ENCODE measurements at regions not wholly inside any gene's neighbourhood (a gene's known extent, or its start where the extent isn't known, plus 50 kb on each side); places are given as distances from the start of the nearest gene placed in this dataset.
"Not testable (repeated sequence)": the region's sequence is repeated elsewhere in the genome, so short reads cannot be mapped to it uniquely, and the experiment has no call there.

DNA sequence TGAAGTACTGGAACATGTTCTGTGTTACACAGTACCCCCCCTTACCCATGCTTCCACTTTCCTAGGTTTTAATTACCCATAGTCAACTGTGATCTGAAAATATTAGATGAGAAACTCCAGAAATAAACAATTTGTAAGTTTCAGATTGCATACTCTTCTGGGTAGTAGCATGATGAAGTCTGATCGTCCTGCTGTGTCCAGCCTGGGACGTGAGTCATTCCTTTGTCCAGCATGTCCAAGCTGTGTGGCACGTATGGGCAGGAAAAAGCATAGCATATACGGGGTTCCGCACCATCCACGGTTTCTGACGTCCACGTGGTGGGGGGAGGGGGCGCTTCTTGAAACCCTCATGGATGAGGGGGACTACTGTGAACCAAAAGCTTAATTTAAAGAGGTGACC is 70.7 kb upstream of the CRYM start:
- not testable (repeated sequence) for H2AFZ ChIP-seq (ENCODE audit: low read depth, low read length); DNase-seq (ENCODE audit: low read depth); H3K27me3 ChIP-seq (ENCODE audit: insufficient read depth, low read length); H3K4me1 ChIP-seq (ENCODE audit: insufficient read depth, low read length); H3K36me3 Mint-ChIP-seq (ENCODE audit: low read depth, unreplicated experiment); H3K27me3 Mint-ChIP-seq (ENCODE audit: low read depth, unreplicated experiment); H3K27ac ChIP-seq (ENCODE audit: low read depth, low read length); FAIRE-seq; H3K79me2 ChIP-seq (ENCODE audit: insufficient read depth, low read length); H3K4me3 Mint-ChIP-seq (ENCODE audit: unreplicated experiment); H3K4me1 Mint-ChIP-seq (ENCODE audit: low read depth, unreplicated experiment); H3K9me3 Mint-ChIP-seq (ENCODE audit: unreplicated experiment); H3K9ac ChIP-seq (ENCODE audit: low read length); H3K36me3 ChIP-seq (ENCODE audit: insufficient read depth, low read length); H4K20me1 ChIP-seq (ENCODE audit: insufficient read depth, low read length); H3K27ac Mint-ChIP-seq (ENCODE audit: unreplicated experiment); H3K4me3 ChIP-seq (ENCODE audit: insufficient read depth, low read depth, low read length); H3K9me3 ChIP-seq (ENCODE audit: insufficient read depth, low read depth, low read length); H3K4me2 ChIP-seq (ENCODE audit: low read length)

GRCh38 chr16:21347538-21347937 is 69.4 kb upstream of the CRYM start:
- H3K9me3 ChIP-seq (ENCODE audit: insufficient read depth, low read depth, low read length); H3K27ac ChIP-seq (ENCODE audit: low read depth, low read length); H3K36me3 Mint-ChIP-seq (ENCODE audit: low read depth, unreplicated experiment): not testable (repeated sequence)

DNA sequence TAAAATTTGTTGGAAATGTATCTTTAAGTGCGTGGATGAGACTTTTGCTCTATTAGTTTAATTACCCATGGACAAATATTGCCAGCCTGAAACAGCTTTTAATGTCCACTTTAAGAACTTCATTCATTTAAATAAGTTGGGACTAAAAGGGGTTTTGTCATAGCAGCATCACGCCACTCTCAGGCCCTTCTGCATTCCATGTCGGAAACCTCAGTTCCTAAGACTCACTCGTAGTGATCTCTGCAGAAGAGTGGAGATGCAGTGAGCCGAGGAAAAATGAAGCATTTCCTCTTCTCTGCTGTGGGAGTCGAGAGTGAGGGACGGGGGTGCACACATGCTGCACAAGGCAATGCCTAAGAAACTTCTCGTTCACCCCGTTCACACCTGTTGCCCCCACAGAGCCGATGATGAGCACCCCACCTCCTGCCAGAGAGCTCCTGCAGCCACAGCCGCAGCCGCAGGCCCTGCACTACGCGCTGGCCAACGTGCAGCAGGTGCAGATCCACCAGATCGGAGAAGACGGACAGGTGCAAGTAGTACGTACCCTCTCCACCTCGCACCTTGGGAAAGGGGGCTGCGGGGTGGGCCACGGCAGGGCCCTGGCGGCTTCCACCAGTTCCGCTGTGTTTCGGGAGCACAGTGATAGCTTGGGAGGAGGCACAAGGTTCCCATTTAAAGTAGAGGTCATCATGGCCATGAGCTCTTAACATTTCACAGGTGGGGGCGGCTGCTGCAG is 68.8 kb upstream of the CRYM start:
- H3K27me3 ChIP-seq (ENCODE audit: insufficient read depth, low read length); H3K27ac Mint-ChIP-seq (ENCODE audit: unreplicated experiment); H3K27ac ChIP-seq (ENCODE audit: low read depth, low read length); H3K4me3 ChIP-seq (ENCODE audit: insufficient read depth, low read depth, low read length); H3K27me3 Mint-ChIP-seq (ENCODE audit: low read depth, unreplicated experiment); H3K36me3 ChIP-seq (ENCODE audit: insufficient read depth, low read length); H3K4me3 Mint-ChIP-seq (ENCODE audit: unreplicated experiment); H3K79me2 ChIP-seq (ENCODE audit: insufficient read depth, low read length); H2AFZ ChIP-seq (ENCODE audit: low read depth, low read length); FAIRE-seq; H3K9me3 Mint-ChIP-seq (ENCODE audit: unreplicated experiment); H3K4me1 ChIP-seq (ENCODE audit: insufficient read depth, low read length); H3K9ac ChIP-seq (ENCODE audit: low read length); H3K9me3 ChIP-seq (ENCODE audit: insufficient read depth, low read depth, low read length); H3K36me3 Mint-ChIP-seq (ENCODE audit: low read depth, unreplicated experiment); H4K20me1 ChIP-seq (ENCODE audit: insufficient read depth, low read length); H3K4me1 Mint-ChIP-seq (ENCODE audit: low read depth, unreplicated experiment); DNase-seq (ENCODE audit: low read depth); H3K4me2 ChIP-seq (ENCODE audit: low read length): not testable (repeated sequence)

More at GRCh38 chr16:21347538-21347937, 69.4 kb upstream of the CRYM start:
- not testable (repeated sequence) for H3K27me3 ChIP-seq (ENCODE audit: insufficient read depth, low read length); H3K4me1 ChIP-seq (ENCODE audit: insufficient read depth, low read length); H3K27me3 Mint-ChIP-seq (ENCODE audit: low read depth, unreplicated experiment); DNase-seq (ENCODE audit: low read depth); H3K4me1 Mint-ChIP-seq (ENCODE audit: low read depth, unreplicated experiment); H4K20me1 ChIP-seq (ENCODE audit: insufficient read depth, low read length); H3K4me2 ChIP-seq (ENCODE audit: low read length); H3K79me2 ChIP-seq (ENCODE audit: insufficient read depth, low read length); H3K27ac Mint-ChIP-seq (ENCODE audit: unreplicated experiment); H3K4me3 ChIP-seq (ENCODE audit: insufficient read depth, low read depth, low read length); H2AFZ ChIP-seq (ENCODE audit: low read depth, low read length); FAIRE-seq; H3K9ac ChIP-seq (ENCODE audit: low read length); H3K4me3 Mint-ChIP-seq (ENCODE audit: unreplicated experiment); H3K36me3 ChIP-seq (ENCODE audit: insufficient read depth, low read length); H3K9me3 Mint-ChIP-seq (ENCODE audit: unreplicated experiment)

- H3K4me1 Mint-ChIP-seq (ENCODE audit: low read depth, unreplicated experiment); H3K27me3 ChIP-seq (ENCODE audit: insufficient read depth, low read length); H3K36me3 Mint-ChIP-seq (ENCODE audit: low read depth, unreplicated experiment); DNase-seq (ENCODE audit: low read depth); H3K4me3 ChIP-seq (ENCODE audit: insufficient read depth, low read depth, low read length); H3K79me2 ChIP-seq (ENCODE audit: insufficient read depth, low read length); H3K4me2 ChIP-seq (ENCODE audit: low read length); H3K4me1 ChIP-seq (ENCODE audit: insufficient read depth, low read length); H3K9ac ChIP-seq (ENCODE audit: low read length); H3K4me3 Mint-ChIP-seq (ENCODE audit: unreplicated experiment); H3K9me3 Mint-ChIP-seq (ENCODE audit: unreplicated experiment); H3K27ac ChIP-seq (ENCODE audit: low read depth, low read length); H3K27ac Mint-ChIP-seq (ENCODE audit: unreplicated experiment); H4K20me1 ChIP-seq (ENCODE audit: insufficient read depth, low read length); FAIRE-seq; H2AFZ ChIP-seq (ENCODE audit: low read depth, low read length); H3K9me3 ChIP-seq (ENCODE audit: insufficient read depth, low read depth, low read length); H3K36me3 ChIP-seq (ENCODE audit: insufficient read depth, low read length); H3K27me3 Mint-ChIP-seq (ENCODE audit: low read depth, unreplicated experiment): not testable (repeated sequence)
Measured at GRCh38 chr16:21344361-21344912, 66.3 kb upstream of the CRYM start.
